Activated T-helper 17 cell treated with anti-CD3 and anti-CD28 coated beads, Interleukin-2, amount 50 U/mL, for 72 hours (primary cell): ENCODE measurements at regions not wholly inside any gene's neighbourhood (a gene's known extent, or its start where the extent isn't known, plus 50 kb on each side); places are given as distances from the start of the nearest gene placed in this dataset.

Experiments
- ATAC-seq: fragments of 150-1000 bp; cut with Tn5 transposase; replicated peaks from 2 replicates; pipeline ENCODE4 v1.10.0; 2021; ENCODE audit warnings: mild to moderate bottlenecking, moderate library complexity
- H3K27ac Mint-ChIP-seq: one replicate; pipeline ENCODE4 v1.8.0; 2022; ENCODE audit warnings: mixed read lengths
- H3K27me3 Mint-ChIP-seq: one replicate; pipeline ENCODE4 v1.8.0; 2022; ENCODE audit warnings: mixed read lengths
- H3K36me3 Mint-ChIP-seq: one replicate; pipeline ENCODE4 v1.8.0; 2022; ENCODE audit warnings: low read depth, mild to moderate bottlenecking, mixed read lengths
- H3K4me1 Mint-ChIP-seq: one replicate; pipeline ENCODE4 v1.8.0; 2022; ENCODE audit warnings: mixed read lengths
- H3K4me3 Mint-ChIP-seq: one replicate; pipeline ENCODE4 v1.8.0; 2022; ENCODE audit warnings: mild to moderate bottlenecking, mixed read lengths
- H3K9me3 Mint-ChIP-seq: one replicate; pipeline ENCODE4 v1.8.0; 2022; ENCODE audit warnings: mixed read lengths

DNA sequence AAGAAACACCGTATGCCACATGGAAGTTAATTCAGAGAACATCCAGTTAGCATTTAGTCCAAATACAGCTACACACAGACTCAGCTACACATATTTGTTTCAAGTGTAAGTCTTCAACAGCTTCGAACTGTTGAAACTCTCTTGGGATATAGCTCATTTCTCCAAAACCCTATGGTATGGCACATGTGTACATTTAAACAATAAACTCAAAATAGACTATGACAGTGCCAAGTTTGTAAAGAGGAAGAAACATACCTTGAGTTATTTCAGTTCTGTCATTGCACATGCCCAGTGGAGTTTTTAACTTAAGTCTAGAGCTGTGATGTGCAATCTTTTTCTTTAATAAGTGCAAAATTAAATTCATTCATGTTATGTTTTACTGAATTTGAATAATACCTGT, 155.1 kb upstream of the RAI14 start:
- peaks cover 27% of the 10 kb centered on the region for H3K27me3 Mint-ChIP-seq
- no peaks in the 10 kb centered on the region for H3K9me3 Mint-ChIP-seq
- H3K27ac Mint-ChIP-seq: no peak overlapping the region
- H3K4me3 Mint-ChIP-seq: no peak overlapping the region
- ATAC-seq: no peak
- H3K4me1 Mint-ChIP-seq: peaks cover 8% of the 10 kb centered on the region
- no peaks in the 10 kb centered on the region for H3K36me3 Mint-ChIP-seq

- no peak for ATAC-seq
Observed at GRCh38 chr5:34501840-34502239, 154.3 kb upstream of the RAI14 start.

GRCh38 chr5:34502581-34502980, 153.5 kb upstream of the RAI14 start:
- H3K27ac Mint-ChIP-seq: no peak overlapping the region
- no peak overlapping the region for H3K4me3 Mint-ChIP-seq
- H3K36me3 Mint-ChIP-seq: no peaks in the 10 kb centered on the region
- peaks cover 29% of the 10 kb centered on the region for H3K27me3 Mint-ChIP-seq
- H3K4me1 Mint-ChIP-seq: peaks cover 8% of the 10 kb centered on the region
- ATAC-seq: no peak
- H3K9me3 Mint-ChIP-seq: no peaks in the 10 kb centered on the region

More at GRCh38 chr5:34501840-34502239, 154.3 kb upstream of the RAI14 start:
- Mint-ChIP-seq H3K36me3 (no peaks in the 10 kb centered on the region), H3K4me3 (no peak overlapping the region), H3K9me3 (no peaks in the 10 kb centered on the region), H3K27me3 (peaks cover 29% of the 10 kb centered on the region), H3K27ac (no peak overlapping the region), H3K4me1 (peaks cover 8% of the 10 kb centered on the region)

GRCh38 chr5:34503379-34504253, 152.5 kb upstream of the RAI14 start:
- H3K4me3 Mint-ChIP-seq: no peak overlapping the region
- peaks cover 8% of the 10 kb centered on the region for H3K4me1 Mint-ChIP-seq
- no peaks in the 10 kb centered on the region for H3K36me3 Mint-ChIP-seq
- H3K27me3 Mint-ChIP-seq: peaks cover 37% of the 10 kb centered on the region
- H3K9me3 Mint-ChIP-seq: no peaks in the 10 kb centered on the region
- H3K27ac Mint-ChIP-seq: no peak overlapping the region
- no peak for ATAC-seq

DNA sequence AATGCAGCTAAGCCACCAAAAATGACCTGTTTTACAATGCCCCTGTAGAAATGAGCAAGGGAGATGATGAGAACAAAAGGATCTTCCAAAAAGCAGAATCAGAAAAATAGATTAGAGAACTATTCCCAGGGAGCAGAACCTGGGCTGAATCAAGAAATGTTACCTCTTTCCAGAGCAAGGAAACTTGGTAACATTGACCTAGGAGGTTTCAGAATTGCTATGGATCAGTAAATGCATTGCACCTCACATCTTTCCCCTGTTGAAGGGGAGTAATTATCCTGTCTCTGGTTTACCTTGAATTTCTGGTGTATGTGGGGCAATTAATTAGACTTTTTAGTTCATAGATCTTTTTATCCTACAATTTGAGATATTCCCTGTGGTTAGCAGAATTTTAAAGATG, 151.2 kb upstream of the RAI14 start:
- H3K4me3 Mint-ChIP-seq: no peak overlapping the region
- no peak for ATAC-seq
- peaks cover 45% of the 10 kb centered on the region for H3K27me3 Mint-ChIP-seq
- H3K27ac Mint-ChIP-seq: no peak overlapping the region
- H3K36me3 Mint-ChIP-seq: no peaks in the 10 kb centered on the region
- no peaks in the 10 kb centered on the region for H3K9me3 Mint-ChIP-seq
- no peaks in the 10 kb centered on the region for H3K4me1 Mint-ChIP-seq

DNA sequence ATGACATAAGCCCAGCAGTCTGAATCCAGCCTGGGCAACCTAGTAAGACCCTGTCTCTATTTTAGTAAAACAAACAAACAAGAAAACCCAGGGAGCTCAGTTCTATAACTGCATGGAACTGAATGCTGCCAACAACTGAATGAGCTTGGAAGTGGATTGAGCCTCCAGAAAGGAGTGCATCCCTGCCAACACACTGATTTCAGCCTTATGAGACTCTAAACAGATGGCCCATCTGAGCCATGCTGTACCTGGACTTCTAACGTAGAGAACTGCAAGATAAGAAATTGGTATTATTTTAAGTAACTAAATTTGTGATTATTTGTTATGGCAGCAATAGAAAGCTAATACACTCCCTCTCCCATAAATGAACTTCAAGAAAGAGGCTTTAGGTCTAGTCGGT, 150.4 kb upstream of the RAI14 start:
- no peaks in the 10 kb centered on the region for H3K4me1 Mint-ChIP-seq
- H3K27ac Mint-ChIP-seq: no peak overlapping the region
- no peaks in the 10 kb centered on the region for H3K36me3 Mint-ChIP-seq
- no peaks in the 10 kb centered on the region for H3K9me3 Mint-ChIP-seq
- ATAC-seq: no peak
- H3K27me3 Mint-ChIP-seq: peaks cover 42% of the 10 kb centered on the region
- H3K4me3 Mint-ChIP-seq: no peak overlapping the region

DNA sequence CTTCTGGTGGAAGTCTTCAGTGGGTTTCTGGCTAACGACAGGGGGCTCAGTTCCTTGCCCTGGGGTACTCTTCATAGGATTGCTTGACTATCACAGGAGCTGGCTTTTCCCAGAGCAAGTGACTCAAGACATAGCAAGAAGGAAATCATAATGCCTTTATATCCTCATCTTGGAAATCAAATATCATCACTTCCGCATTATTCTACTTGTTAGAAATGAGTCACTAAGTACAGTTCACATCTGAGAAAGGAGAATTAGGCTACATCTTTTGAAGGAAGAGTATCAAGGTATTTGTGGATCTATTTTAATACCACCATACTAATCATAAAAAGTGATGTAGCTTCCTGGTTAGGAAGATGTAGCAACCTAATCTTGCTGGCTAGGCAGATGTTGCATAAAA, 148.2 kb upstream of the RAI14 start:
- Mint-ChIP-seq H3K4me3 (no peak overlapping the region), H3K36me3 (no peaks in the 10 kb centered on the region), H3K4me1 (no peaks in the 10 kb centered on the region), H3K9me3 (no peaks in the 10 kb centered on the region), H3K27me3 (peaks cover 41% of the 10 kb centered on the region), H3K27ac (no peak overlapping the region)
- no peak for ATAC-seq

- no peaks in the 10 kb centered on the region for H3K36me3 Mint-ChIP-seq
- no peaks in the 10 kb centered on the region for H3K9me3 Mint-ChIP-seq
- H3K4me1 Mint-ChIP-seq: no peaks in the 10 kb centered on the region
- no peak for ATAC-seq
- no peak overlapping the region for H3K4me3 Mint-ChIP-seq
- H3K27me3 Mint-ChIP-seq: peaks cover 36% of the 10 kb centered on the region
- H3K27ac Mint-ChIP-seq: no peak overlapping the region
Observed at GRCh38 chr5:34509392-34509791, 146.7 kb upstream of the RAI14 start.

- H3K36me3 Mint-ChIP-seq: no peaks in the 10 kb centered on the region
- H3K27me3 Mint-ChIP-seq: peaks cover 39% of the 10 kb centered on the region
- H3K27ac Mint-ChIP-seq: no peak overlapping the region
- H3K4me3 Mint-ChIP-seq: no peak overlapping the region
- H3K9me3 Mint-ChIP-seq: no peaks in the 10 kb centered on the region
- H3K4me1 Mint-ChIP-seq: no peaks in the 10 kb centered on the region
- ATAC-seq: no peak
Observed at GRCh38 chr5:34510002-34510401, 146.1 kb upstream of the RAI14 start.

GRCh38 chr5:34511063-34511462, 145.1 kb upstream of the RAI14 start:
- peaks cover 30% of the 10 kb centered on the region for H3K27me3 Mint-ChIP-seq
- ATAC-seq: no peak
- no peak overlapping the region for H3K27ac Mint-ChIP-seq
- no peak overlapping the region for H3K4me3 Mint-ChIP-seq
- H3K4me1 Mint-ChIP-seq: no peaks in the 10 kb centered on the region
- no peaks in the 10 kb centered on the region for H3K9me3 Mint-ChIP-seq
- H3K36me3 Mint-ChIP-seq: no peaks in the 10 kb centered on the region

DNA sequence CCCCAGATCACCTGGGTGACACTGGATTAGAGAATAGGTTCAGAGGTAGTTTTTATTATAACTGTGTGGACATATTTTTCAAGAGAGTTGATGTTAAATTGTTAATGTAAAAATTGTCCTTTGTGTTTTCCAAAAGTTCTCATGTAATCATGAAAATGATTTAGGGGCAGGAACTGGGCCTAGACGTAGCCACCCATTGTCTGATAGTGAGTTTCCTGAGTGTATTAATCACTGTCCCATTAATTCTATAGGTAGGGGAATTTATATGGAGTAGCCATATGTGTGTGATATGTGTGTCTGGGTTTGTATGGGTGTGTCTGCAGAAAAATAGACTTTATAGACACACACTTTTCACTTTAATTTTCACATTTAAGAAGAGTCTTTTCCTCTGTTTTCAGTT, 144.6 kb upstream of the RAI14 start:
- H3K4me3 Mint-ChIP-seq: no peak overlapping the region
- H3K36me3 Mint-ChIP-seq: no peaks in the 10 kb centered on the region
- no peaks in the 10 kb centered on the region for H3K4me1 Mint-ChIP-seq
- no peak for ATAC-seq
- H3K9me3 Mint-ChIP-seq: no peaks in the 10 kb centered on the region
- no peak overlapping the region for H3K27ac Mint-ChIP-seq
- H3K27me3 Mint-ChIP-seq: peaks cover 26% of the 10 kb centered on the region

DNA sequence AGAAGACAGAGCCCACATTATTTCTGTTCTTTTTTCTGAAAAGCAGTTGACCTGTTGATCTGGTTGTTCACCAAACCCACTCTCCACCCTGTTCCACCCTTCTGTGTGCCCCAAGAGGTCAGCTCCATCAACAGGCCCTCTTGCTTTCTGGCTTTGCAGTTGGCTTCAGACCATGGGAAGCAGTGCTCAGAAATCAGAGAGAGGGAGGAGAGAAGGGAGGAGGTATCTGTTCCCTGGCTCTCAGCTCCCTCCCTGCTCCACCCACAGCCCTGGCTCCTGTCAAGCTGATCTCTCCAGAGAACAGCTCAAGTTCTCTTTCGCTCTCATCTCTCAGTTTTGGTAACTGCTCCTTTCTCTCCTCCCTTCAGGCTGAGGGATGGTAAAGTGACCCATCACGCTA, 144.2 kb upstream of the RAI14 start:
- Mint-ChIP-seq H3K36me3 (no peaks in the 10 kb centered on the region), H3K27ac (no peak overlapping the region), H3K9me3 (no peaks in the 10 kb centered on the region), H3K27me3 (peaks cover 29% of the 10 kb centered on the region), H3K4me3 (no peak overlapping the region), H3K4me1 (no peaks in the 10 kb centered on the region)
- ATAC-seq: no peak

DNA sequence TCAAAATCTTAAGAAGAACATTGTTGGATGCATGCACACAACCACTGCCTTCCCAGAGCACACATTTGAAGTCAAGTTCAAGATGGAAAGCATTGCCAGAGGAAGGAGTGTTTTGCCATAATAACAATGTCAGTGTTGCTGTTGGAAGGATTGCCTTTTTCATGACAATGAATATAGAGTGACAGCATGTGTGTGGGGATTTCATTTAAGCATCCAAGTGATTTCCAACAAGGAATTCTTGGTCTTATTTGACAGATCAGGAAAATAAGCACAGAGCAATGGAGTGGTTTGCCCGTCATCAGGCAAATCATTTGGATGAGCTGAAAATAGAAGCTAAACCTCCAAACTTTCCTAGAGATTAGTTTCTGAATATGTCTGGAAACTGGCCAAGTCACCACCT, 140.0 kb upstream of the RAI14 start:
- H3K9me3 Mint-ChIP-seq: no peaks in the 10 kb centered on the region
- no peak overlapping the region for H3K27ac Mint-ChIP-seq
- no peaks in the 10 kb centered on the region for H3K4me1 Mint-ChIP-seq
- H3K4me3 Mint-ChIP-seq: no peak overlapping the region
- H3K27me3 Mint-ChIP-seq: peaks cover 21% of the 10 kb centered on the region
- no peak for ATAC-seq
- no peaks in the 10 kb centered on the region for H3K36me3 Mint-ChIP-seq

DNA sequence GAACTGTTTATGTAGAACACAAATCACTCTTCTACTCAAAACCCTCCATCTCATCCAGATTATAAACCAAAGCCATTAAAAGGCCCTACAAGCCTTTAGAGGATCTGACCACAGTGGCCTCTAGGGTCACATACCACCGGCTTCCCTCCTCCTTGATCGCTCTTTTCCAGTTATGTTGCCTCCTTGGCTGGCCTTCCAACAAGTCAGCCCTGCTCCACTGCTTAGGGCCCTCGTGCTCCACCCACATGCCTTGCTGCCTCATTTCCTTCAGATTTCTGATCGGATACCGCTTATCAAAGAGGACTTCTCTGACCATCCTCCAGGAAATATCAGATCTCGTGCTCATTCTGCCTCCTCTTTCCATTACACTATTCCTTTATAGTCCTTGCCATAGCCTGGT, 139.4 kb upstream of the RAI14 start:
- Mint-ChIP-seq H3K4me1 (no peaks in the 10 kb centered on the region), H3K36me3 (no peaks in the 10 kb centered on the region), H3K27me3 (peaks cover 21% of the 10 kb centered on the region), H3K27ac (no peak overlapping the region), H3K9me3 (no peaks in the 10 kb centered on the region), H3K4me3 (no peak overlapping the region)
- no peak for ATAC-seq

- peak; percentile 32 for ATAC-seq
- H3K9me3 Mint-ChIP-seq: no peaks in the 10 kb centered on the region
- no peaks in the 10 kb centered on the region for H3K36me3 Mint-ChIP-seq
- H3K27me3 Mint-ChIP-seq: peaks cover 18% of the 10 kb centered on the region
- H3K27ac Mint-ChIP-seq: no peak overlapping the region
- H3K4me3 Mint-ChIP-seq: no peak overlapping the region
- H3K4me1 Mint-ChIP-seq: no peaks in the 10 kb centered on the region
Observed at GRCh38 chr5:34517249-34517648, 138.9 kb upstream of the RAI14 start.
